ENCODE measurements at regions not wholly inside any gene's neighbourhood (a gene's known extent, or its start where the extent isn't known, plus 50 kb on each side); places are given as distances from the start of the nearest gene placed in this dataset.

GRCh38 chr1:228957535-228957934 is 222.3 kb downstream of the RHOU start:
- H3K4me3 ChIP-seq (replicated peaks; ENCODE audit: low read depth, low read length), result no peak overlapping the region
- no peak for TF ChIP-seq CTCF (IDR thresholded peaks at IDR 0.05; ENCODE audit: low read depth, low read length, missing control alignments)
- no peak for DNase-seq (ENCODE audit: extremely low read depth, low read depth)

- H3K4me3 ChIP-seq (replicated peaks; ENCODE audit: low read depth, low read length), result no peak overlapping the region
- DNase-seq (ENCODE audit: extremely low read depth, low read depth), result no peak
- no peak for TF ChIP-seq CTCF (IDR thresholded peaks at IDR 0.05; ENCODE audit: low read depth, low read length, missing control alignments)
Measured at GRCh38 chr1:228958121-228958520, 222.8 kb downstream of the RHOU start.

- no peak overlapping the region for H3K4me3 ChIP-seq (replicated peaks; ENCODE audit: low read depth, low read length)
- no peak for TF ChIP-seq CTCF (IDR thresholded peaks at IDR 0.05; ENCODE audit: low read depth, low read length, missing control alignments)
- no peak for DNase-seq (ENCODE audit: extremely low read depth, low read depth)
Measured at GRCh38 chr1:228958741-228959140, 223.5 kb downstream of the RHOU start.

- no peak for TF ChIP-seq CTCF (IDR thresholded peaks at IDR 0.05; ENCODE audit: low read depth, low read length, missing control alignments)
- H3K4me3 ChIP-seq (replicated peaks; ENCODE audit: low read depth, low read length), result no peak overlapping the region
- no peak for DNase-seq (ENCODE audit: extremely low read depth, low read depth)
Measured at GRCh38 chr1:228960705-228961104, 225.4 kb downstream of the RHOU start.

- no peak overlapping the region for H3K4me3 ChIP-seq (replicated peaks; ENCODE audit: low read depth, low read length)
- DNase-seq (ENCODE audit: extremely low read depth, low read depth), result no peak
- TF ChIP-seq CTCF (IDR thresholded peaks at IDR 0.05; ENCODE audit: low read depth, low read length, missing control alignments), result no peak
Measured at GRCh38 chr1:228961511-228961910, 226.2 kb downstream of the RHOU start.

GRCh38 chr1:228963795-228964177 is 228.5 kb downstream of the RHOU start:
- DNase-seq (ENCODE audit: extremely low read depth, low read depth), result no peak
- TF ChIP-seq CTCF (IDR thresholded peaks at IDR 0.05; ENCODE audit: low read depth, low read length, missing control alignments), result no peak
- no peak overlapping the region for H3K4me3 ChIP-seq (replicated peaks; ENCODE audit: low read depth, low read length)

All from HFF-Myc (cell line).